PFSK-1 (cell line): ENCODE measurements at regions not wholly inside any gene's neighbourhood (a gene's known extent, or its start where the extent isn't known, plus 50 kb on each side); places are given as distances from the start of the nearest gene placed in this dataset.

Source experiments
- POLR2AphosphoS5 ChIP-seq: IDR thresholded peaks from 2 replicates; pipeline ENCODE4 v1.6.1; 2012; ENCODE audit warnings: low read depth, mild to moderate bottlenecking, control low read depth, low read length, moderate library complexity
- SIN3A ChIP-seq: IDR thresholded peaks from 2 replicates; pipeline ENCODE4 v1.6.1; 2012; ENCODE audit warnings: mild to moderate bottlenecking, low read length, moderate library complexity, borderline replicate concordance; ENCODE audit not compliant: insufficient read depth
- TAF1 ChIP-seq: IDR thresholded peaks from 2 replicates; pipeline ENCODE4 v1.6.1; 2012; ENCODE audit warnings: low read length, control low read depth, borderline replicate concordance; ENCODE audit not compliant: insufficient read depth
- TF ChIP-seq, protein P1 (sequence below), 2 experiments: IDR thresholded peaks; 2 replicates each; pipeline versions ENCODE4 v1.6.1 to v1.8.0; 2011 to 2012; ENCODE audit warnings: low read depth in 2 of 2, low read length in 2 of 2, control low read depth in 1 of 2, inconsistent platforms in 1 of 2, mild to moderate bottlenecking in 1 of 2, moderate library complexity in 1 of 2; ENCODE audit not compliant: insufficient read depth in 1 of 2

DNA sequence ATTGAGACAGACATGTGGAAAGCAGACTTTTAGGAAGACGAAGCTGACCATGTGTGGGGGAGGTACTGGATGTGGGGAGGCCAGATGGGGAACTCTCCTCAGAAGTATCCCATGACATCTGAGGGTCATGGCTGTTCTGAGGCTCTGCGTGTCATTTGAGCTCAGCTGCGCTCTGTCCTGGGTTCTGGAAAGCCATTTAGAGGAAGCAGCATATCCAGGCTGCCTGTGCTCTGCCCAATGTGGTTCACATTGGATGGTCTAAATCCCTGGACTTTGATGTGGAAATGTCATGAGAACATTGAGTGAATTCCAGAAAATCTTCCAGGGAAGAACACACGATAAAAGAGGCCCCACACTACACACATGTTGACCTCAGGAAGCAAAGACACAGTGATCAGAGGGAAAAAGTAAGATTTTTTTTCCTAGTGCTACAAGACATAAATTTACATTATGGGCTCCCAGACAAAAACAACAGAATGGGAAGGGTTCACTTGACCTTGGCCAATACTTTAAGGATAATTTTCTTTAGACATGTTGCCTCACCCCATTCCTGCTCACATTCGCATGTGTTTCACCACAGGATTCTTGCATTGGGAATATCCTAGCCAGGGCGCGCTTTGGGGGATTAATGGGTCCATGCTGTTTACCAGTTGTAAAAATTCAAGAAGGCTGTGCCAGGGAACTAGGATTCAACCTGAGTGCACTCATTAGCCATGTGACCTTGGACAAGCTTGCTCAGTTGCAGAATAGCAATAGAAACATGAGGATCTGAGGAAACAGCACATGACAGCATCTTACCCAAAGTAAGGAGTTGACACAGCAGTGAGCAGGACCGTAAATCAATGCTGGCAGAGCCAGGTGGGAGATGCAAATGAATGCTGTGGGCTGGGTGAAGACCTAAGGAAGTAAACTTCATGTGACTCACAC lies 73.2 kb upstream of the C1QTNF7 start:
- TF ChIP-seq SIN3A = no peak
- TF ChIP-seq POLR2AphosphoS5 = no peak
- no peak for TF ChIP-seq TAF1
- TF ChIP-seq, protein P1, sequence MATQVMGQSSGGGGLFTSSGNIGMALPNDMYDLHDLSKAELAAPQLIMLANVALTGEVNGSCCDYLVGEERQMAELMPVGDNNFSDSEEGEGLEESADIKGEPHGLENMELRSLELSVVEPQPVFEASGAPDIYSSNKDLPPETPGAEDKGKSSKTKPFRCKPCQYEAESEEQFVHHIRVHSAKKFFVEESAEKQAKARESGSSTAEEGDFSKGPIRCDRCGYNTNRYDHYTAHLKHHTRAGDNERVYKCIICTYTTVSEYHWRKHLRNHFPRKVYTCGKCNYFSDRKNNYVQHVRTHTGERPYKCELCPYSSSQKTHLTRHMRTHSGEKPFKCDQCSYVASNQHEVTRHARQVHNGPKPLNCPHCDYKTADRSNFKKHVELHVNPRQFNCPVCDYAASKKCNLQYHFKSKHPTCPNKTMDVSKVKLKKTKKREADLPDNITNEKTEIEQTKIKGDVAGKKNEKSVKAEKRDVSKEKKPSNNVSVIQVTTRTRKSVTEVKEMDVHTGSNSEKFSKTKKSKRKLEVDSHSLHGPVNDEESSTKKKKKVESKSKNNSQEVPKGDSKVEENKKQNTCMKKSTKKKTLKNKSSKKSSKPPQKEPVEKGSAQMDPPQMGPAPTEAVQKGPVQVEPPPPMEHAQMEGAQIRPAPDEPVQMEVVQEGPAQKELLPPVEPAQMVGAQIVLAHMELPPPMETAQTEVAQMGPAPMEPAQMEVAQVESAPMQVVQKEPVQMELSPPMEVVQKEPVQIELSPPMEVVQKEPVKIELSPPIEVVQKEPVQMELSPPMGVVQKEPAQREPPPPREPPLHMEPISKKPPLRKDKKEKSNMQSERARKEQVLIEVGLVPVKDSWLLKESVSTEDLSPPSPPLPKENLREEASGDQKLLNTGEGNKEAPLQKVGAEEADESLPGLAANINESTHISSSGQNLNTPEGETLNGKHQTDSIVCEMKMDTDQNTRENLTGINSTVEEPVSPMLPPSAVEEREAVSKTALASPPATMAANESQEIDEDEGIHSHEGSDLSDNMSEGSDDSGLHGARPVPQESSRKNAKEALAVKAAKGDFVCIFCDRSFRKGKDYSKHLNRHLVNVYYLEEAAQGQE (IDR thresholded peaks at IDR 0.05; ENCODE audit: insufficient read depth in 1 of 2, low read depth in 2 of 2, low read length in 2 of 2) = no peak
